Tibial nerve (tissue), 4 donors: ENCODE measurements at regions not wholly inside any gene's neighbourhood (a gene's known extent, or its start where the extent isn't known, plus 50 kb on each side); places are given as distances from the start of the nearest gene placed in this dataset.

Experiments used
- EP300 ChIP-seq, 2 donors: sonication (generic); formaldehyde crosslinking; IDR thresholded peaks; one replicate each; pipeline ENCODE4 v1.6.1; 2017; ENCODE audit warnings: antibody characterized with exemption in 2 of 2, mild to moderate bottlenecking in 1 of 2
- POLR2A ChIP-seq, 2 donors: fragments of 450-650 bp; IDR thresholded peaks; one replicate each; pipeline ENCODE4 v1.6.1; 2017; ENCODE audit warnings: antibody characterized with exemption in 2 of 2, mild to moderate bottlenecking in 2 of 2, moderate library complexity in 2 of 2
- TF ChIP-seq, protein P1 (sequence below), 5 experiments: fragments of 200-600 bp in 3 of 5; fragments of 450-650 bp in 2 of 5; sonication (generic) in 3 of 5; IDR thresholded peaks; one replicate each; pipeline ENCODE4 v1.5.1; 2016 to 2019; ENCODE audit warnings: antibody characterized with exemption in 5 of 5, mild to moderate bottlenecking in 3 of 5, moderate library complexity in 2 of 5

DNA sequence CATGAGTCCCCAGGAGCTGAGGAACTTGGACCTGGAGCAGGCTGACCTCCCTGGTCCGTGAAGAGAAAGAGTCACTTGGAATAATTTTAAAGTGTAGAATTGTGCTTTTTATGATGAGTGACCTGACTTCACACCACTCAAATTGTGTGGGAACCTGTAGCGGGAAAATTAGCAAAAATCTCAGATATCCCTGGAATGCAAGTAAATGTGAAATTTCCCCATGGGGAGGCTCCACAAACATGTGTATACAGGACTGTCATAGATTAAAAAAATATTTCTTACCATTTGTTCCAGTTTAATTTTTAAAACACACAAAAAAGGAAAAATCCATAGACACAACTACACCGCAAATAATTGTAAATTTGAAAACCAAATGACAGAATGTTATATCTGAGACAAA lies 1079.6 kb upstream of the PABPC4L start:
- TF ChIP-seq, protein P1, sequence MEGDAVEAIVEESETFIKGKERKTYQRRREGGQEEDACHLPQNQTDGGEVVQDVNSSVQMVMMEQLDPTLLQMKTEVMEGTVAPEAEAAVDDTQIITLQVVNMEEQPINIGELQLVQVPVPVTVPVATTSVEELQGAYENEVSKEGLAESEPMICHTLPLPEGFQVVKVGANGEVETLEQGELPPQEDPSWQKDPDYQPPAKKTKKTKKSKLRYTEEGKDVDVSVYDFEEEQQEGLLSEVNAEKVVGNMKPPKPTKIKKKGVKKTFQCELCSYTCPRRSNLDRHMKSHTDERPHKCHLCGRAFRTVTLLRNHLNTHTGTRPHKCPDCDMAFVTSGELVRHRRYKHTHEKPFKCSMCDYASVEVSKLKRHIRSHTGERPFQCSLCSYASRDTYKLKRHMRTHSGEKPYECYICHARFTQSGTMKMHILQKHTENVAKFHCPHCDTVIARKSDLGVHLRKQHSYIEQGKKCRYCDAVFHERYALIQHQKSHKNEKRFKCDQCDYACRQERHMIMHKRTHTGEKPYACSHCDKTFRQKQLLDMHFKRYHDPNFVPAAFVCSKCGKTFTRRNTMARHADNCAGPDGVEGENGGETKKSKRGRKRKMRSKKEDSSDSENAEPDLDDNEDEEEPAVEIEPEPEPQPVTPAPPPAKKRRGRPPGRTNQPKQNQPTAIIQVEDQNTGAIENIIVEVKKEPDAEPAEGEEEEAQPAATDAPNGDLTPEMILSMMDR (IDR thresholded peaks at IDR 0.05) = no peak
- no peak for TF ChIP-seq POLR2A (IDR thresholded peaks at IDR 0.05)
- TF ChIP-seq EP300 (IDR thresholded peaks at IDR 0.05) = no peak
